GM23248 (cell line): ENCODE measurements at regions not wholly inside any gene's neighbourhood (a gene's known extent, or its start where the extent isn't known, plus 50 kb on each side); places are given as distances from the start of the nearest gene placed in this dataset.

Experiments used
- EZH2 ChIP-seq: fragments of 200-600 bp; sonication (generic); IDR thresholded peaks from 2 replicates; pipeline ENCODE4 v1.6.1; 2018; ENCODE audit warnings: antibody characterized with exemption, mild to moderate bottlenecking; ENCODE audit not compliant: insufficient read depth, poor library complexity, severe bottlenecking
- EZH2phosphoT487 ChIP-seq: fragments of 200-600 bp; sonication (generic); IDR thresholded peaks from 2 replicates; pipeline ENCODE4 v1.6.1; 2018; ENCODE audit warnings: antibody characterized with exemption, moderate library complexity, mild to moderate bottlenecking, low read depth; ENCODE audit not compliant: insufficient read depth

GRCh38 chr4:97374526-97374925 lies 768.8 kb downstream of the STPG2 start:
- TF ChIP-seq EZH2 (no peak), EZH2phosphoT487 (no peak)
